K562 (cell line): ENCODE measurements at regions not wholly inside any gene's neighbourhood (a gene's known extent, or its start where the extent isn't known, plus 50 kb on each side); places are given as distances from the start of the nearest gene placed in this dataset.

Source experiments
- CHD2 ChIP-seq: IDR thresholded peaks from 2 replicates; pipeline ENCODE4 v1.6.1; 2011; ENCODE audit warnings: low read depth, low read length
- CTCF ChIP-seq, 3 experiments: IDR thresholded peaks in 2 of 3; conservative IDR thresholded peaks in 1 of 3; 2 replicates each; pipeline ENCODE4 v1.5.1; 2011 to 2012; ENCODE audit warnings: low read length in 3 of 3, mild to moderate bottlenecking in 3 of 3, control low read depth in 2 of 3, improper control_type of control experiment in 1 of 3, inconsistent platforms in 1 of 3, low read depth in 1 of 3, mixed read lengths in 1 of 3, moderate library complexity in 1 of 3; ENCODE audit not compliant: insufficient read depth in 2 of 3
- NBN ChIP-seq: fragments of 450-650 bp; IDR thresholded peaks from 2 replicates; pipeline ENCODE4 v1.6.1; 2016; ENCODE audit warnings: low read depth, mild to moderate bottlenecking
- SAFB ChIP-seq: fragments of 200-400 bp; formaldehyde crosslinking; IDR thresholded peaks from 2 replicates; pipeline ENCODE4 v1.6.1; 2017; ENCODE audit warnings: low read depth, low read length, borderline replicate concordance
- ZBTB33 ChIP-seq: sonication (generic); formaldehyde crosslinking; IDR thresholded peaks from 2 replicates; pipeline ENCODE4 v1.8.1; 2023; ENCODE audit warnings: mild to moderate bottlenecking, missing genetic modification reagents
- ZKSCAN8 ChIP-seq: fragments of 200-800 bp; sonication (Bioruptor generic); IDR thresholded peaks from 2 replicates; pipeline ENCODE4 v1.6.1; 2016; ENCODE audit warnings: missing genetic modification characterization, missing compliant biosample characterization
- ZNF311 ChIP-seq: fragments of 250-450 bp; sonication (Bioruptor Pico); IDR thresholded peaks from 2 replicates; pipeline ENCODE4 v1.4.0; 2020; ENCODE audit warnings: mild to moderate bottlenecking, moderate library complexity
- ZNF347 ChIP-seq: fragments of 450-650 bp; formaldehyde crosslinking; IDR thresholded peaks from 2 replicates; pipeline ENCODE4 v1.4.0; 2020; ENCODE audit warnings: low read depth, mild to moderate bottlenecking, moderate library complexity

GRCh38 chr4:31482691-31483090, 762.5 kb downstream of the PCDH7 start:
- no peak for TF ChIP-seq ZKSCAN8 (CRISPR knock-in tag)
- TF ChIP-seq CHD2 = no peak
- no peak for TF ChIP-seq CTCF (IDR thresholded peaks at IDR 0.05 in 2 of 3, conservative IDR thresholded peaks at IDR 0.05 in 1 of 3; ENCODE audit: insufficient read depth in 2 of 3, low read depth in 1 of 3, low read length in 3 of 3)
- TF ChIP-seq NBN = no peak
- no peak for TF ChIP-seq ZBTB33 (CRISPR knock-in tag)
- no peak for TF ChIP-seq ZNF347 (CRISPR knock-in tag)
- no peak for TF ChIP-seq SAFB
- no peak for TF ChIP-seq ZNF311 (CRISPR knock-in tag)
